ENCODE measurements at regions not wholly inside any gene's neighbourhood (a gene's known extent, or its start where the extent isn't known, plus 50 kb on each side); places are given as distances from the start of the nearest gene placed in this dataset.

DNA sequence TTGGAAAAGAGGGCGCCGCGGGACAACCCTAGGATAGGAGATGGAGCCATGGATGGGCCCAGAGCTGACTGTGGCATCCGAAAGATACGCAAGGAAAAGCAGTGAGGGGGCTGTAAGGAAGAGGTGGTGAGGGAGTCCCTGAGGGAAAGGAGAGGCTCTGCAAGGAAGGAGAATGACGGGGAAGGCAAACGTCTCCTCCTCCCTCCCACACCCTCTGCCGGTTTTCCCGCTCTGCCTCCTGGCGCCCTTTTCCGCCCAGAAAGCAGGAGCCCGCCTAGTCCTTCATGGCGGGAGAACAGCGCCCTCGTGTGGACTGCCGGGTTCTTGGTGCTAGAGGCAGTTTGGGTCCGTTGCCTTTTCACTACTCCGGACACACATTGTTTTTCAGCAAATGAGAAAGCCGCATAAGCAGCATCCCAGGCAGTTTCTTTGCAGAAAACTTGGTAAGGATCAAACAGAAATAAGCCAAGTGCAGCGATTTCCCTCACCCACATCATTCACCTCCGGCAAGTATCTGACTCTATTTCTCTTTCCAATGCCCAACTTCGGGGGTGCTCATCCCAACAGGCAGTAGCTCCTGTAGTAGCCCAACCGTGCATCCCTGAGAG, 200.4 kb downstream of the INO80D start (continued):
- TF ChIP-seq, protein P1, sequence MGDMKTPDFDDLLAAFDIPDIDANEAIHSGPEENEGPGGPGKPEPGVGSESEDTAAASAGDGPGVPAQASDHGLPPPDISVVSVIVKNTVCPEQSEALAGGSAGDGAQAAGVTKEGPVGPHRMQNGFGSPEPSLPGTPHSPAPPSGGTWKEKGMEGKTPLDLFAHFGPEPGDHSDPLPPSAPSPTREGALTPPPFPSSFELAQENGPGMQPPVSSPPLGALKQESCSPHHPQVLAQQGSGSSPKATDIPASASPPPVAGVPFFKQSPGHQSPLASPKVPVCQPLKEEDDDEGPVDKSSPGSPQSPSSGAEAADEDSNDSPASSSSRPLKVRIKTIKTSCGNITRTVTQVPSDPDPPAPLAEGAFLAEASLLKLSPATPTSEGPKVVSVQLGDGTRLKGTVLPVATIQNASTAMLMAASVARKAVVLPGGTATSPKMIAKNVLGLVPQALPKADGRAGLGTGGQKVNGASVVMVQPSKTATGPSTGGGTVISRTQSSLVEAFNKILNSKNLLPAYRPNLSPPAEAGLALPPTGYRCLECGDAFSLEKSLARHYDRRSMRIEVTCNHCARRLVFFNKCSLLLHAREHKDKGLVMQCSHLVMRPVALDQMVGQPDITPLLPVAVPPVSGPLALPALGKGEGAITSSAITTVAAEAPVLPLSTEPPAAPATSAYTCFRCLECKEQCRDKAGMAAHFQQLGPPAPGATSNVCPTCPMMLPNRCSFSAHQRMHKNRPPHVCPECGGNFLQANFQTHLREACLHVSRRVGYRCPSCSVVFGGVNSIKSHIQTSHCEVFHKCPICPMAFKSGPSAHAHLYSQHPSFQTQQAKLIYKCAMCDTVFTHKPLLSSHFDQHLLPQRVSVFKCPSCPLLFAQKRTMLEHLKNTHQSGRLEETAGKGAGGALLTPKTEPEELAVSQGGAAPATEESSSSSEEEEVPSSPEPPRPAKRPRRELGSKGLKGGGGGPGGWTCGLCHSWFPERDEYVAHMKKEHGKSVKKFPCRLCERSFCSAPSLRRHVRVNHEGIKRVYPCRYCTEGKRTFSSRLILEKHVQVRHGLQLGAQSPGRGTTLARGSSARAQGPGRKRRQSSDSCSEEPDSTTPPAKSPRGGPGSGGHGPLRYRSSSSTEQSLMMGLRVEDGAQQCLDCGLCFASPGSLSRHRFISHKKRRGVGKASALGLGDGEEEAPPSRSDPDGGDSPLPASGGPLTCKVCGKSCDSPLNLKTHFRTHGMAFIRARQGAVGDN (CRISPR knock-in tag; IDR thresholded peaks at IDR 0.05) = peak; percentile 59
- no peak for TF ChIP-seq CAMTA2 (CRISPR knock-in tag; IDR thresholded peaks at IDR 0.05; ENCODE audit: borderline replicate concordance)
- no peak for TF ChIP-seq ZNF235 (CRISPR knock-in tag; IDR thresholded peaks at IDR 0.05; ENCODE audit: borderline replicate concordance)
- TF ChIP-seq, protein P2, sequence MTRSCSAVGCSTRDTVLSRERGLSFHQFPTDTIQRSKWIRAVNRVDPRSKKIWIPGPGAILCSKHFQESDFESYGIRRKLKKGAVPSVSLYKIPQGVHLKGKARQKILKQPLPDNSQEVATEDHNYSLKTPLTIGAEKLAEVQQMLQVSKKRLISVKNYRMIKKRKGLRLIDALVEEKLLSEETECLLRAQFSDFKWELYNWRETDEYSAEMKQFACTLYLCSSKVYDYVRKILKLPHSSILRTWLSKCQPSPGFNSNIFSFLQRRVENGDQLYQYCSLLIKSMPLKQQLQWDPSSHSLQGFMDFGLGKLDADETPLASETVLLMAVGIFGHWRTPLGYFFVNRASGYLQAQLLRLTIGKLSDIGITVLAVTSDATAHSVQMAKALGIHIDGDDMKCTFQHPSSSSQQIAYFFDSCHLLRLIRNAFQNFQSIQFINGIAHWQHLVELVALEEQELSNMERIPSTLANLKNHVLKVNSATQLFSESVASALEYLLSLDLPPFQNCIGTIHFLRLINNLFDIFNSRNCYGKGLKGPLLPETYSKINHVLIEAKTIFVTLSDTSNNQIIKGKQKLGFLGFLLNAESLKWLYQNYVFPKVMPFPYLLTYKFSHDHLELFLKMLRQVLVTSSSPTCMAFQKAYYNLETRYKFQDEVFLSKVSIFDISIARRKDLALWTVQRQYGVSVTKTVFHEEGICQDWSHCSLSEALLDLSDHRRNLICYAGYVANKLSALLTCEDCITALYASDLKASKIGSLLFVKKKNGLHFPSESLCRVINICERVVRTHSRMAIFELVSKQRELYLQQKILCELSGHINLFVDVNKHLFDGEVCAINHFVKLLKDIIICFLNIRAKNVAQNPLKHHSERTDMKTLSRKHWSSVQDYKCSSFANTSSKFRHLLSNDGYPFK (CRISPR knock-in tag; IDR thresholded peaks at IDR 0.05; ENCODE audit: borderline replicate concordance) = no peak
- TF ChIP-seq HDAC2 (CRISPR knock-in tag; IDR thresholded peaks at IDR 0.05) = peak; percentile 19; the same call in 1 of the 2 replicates
- TF ChIP-seq ZFP41 (CRISPR knock-in tag; IDR thresholded peaks at IDR 0.05; ENCODE audit: borderline replicate concordance) = peak; percentile 93
- no peak for TF ChIP-seq PRPF4 (IDR thresholded peaks at IDR 0.05; ENCODE audit: low read depth, low read length, poor library complexity, severe bottlenecking)
- TF ChIP-seq ZFP37 (CRISPR knock-in tag; IDR thresholded peaks at IDR 0.05; ENCODE audit: borderline replicate concordance) = 0 out of 2 replicates have a peak, but pooled peaks have one; percentile 27
- no peak for TF ChIP-seq NCOA5 (CRISPR knock-in tag; IDR thresholded peaks at IDR 0.05)
- TF ChIP-seq ZNF292 (CRISPR knock-in tag; IDR thresholded peaks at IDR 0.05; ENCODE audit: borderline replicate concordance, low read depth) = peak; percentile 22; the same call in 1 of the 2 replicates
- TF ChIP-seq ZNF333 (CRISPR knock-in tag; IDR thresholded peaks at IDR 0.05; ENCODE audit: borderline replicate concordance) = no peak
- no peak for TF ChIP-seq ZNF253 (CRISPR knock-in tag; IDR thresholded peaks at IDR 0.05; ENCODE audit: borderline replicate concordance)
- TF ChIP-seq RFX3 (CRISPR knock-in tag; IDR thresholded peaks at IDR 0.05) = no peak
- TF ChIP-seq, protein P3, sequence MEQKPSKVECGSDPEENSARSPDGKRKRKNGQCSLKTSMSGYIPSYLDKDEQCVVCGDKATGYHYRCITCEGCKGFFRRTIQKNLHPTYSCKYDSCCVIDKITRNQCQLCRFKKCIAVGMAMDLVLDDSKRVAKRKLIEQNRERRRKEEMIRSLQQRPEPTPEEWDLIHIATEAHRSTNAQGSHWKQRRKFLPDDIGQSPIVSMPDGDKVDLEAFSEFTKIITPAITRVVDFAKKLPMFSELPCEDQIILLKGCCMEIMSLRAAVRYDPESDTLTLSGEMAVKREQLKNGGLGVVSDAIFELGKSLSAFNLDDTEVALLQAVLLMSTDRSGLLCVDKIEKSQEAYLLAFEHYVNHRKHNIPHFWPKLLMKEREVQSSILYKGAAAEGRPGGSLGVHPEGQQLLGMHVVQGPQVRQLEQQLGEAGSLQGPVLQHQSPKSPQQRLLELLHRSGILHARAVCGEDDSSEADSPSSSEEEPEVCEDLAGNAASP (CRISPR knock-in tag; IDR thresholded peaks at IDR 0.05; ENCODE audit: borderline replicate concordance) = peak; percentile 69; the same call in 1 of the 2 replicates
- TF ChIP-seq RBFOX2 (IDR thresholded peaks at IDR 0.05; ENCODE audit: low read depth, low read length) = no peak

All from HepG2 (cell line).